GM12864 (cell line): ENCODE measurements at regions not wholly inside any gene's neighbourhood (a gene's known extent, or its start where the extent isn't known, plus 50 kb on each side); places are given as distances from the start of the nearest gene placed in this dataset.

Experiments
- DNase-seq: peaks from one replicate; pipeline ENCODE4 v3.0.0-alpha.2; 2011; ENCODE audit warnings: low read depth
- H3K4me3 ChIP-seq: 2 replicates; pipeline ENCODE4 v1.5.1; 2011; ENCODE audit warnings: mild to moderate bottlenecking, low read depth, low read length, control low read depth
- CTCF ChIP-seq: IDR thresholded peaks from 2 replicates; pipeline ENCODE4 v1.5.1; 2011; ENCODE audit warnings: low read depth, mild to moderate bottlenecking, moderate library complexity, low read length, control low read depth, inconsistent platforms; ENCODE audit errors: missing control alignments

- no peak for TF ChIP-seq CTCF
- H3K4me3 ChIP-seq, result no peak overlapping the region
- no peak for DNase-seq
These were observed 72.1 kb downstream of the SLITRK1 start for GRCh38 chr13:83810136-83810535.

GRCh38 chr13:83804356-83804962 lies 77.8 kb downstream of the SLITRK1 start:
- DNase-seq, result no peak

GRCh38 chr13:83798731-83799130 lies 83.5 kb downstream of the SLITRK1 start:
- no peak overlapping the region for H3K4me3 ChIP-seq
- TF ChIP-seq CTCF, result no peak
- no peak for DNase-seq

More at GRCh38 chr13:83804356-83804962, 77.8 kb downstream of the SLITRK1 start:
- no peak overlapping the region for H3K4me3 ChIP-seq
- TF ChIP-seq CTCF, result no peak

GRCh38 chr13:83796364-83796763 lies 85.9 kb downstream of the SLITRK1 start:
- no peak overlapping the region for H3K4me3 ChIP-seq
- no peak for TF ChIP-seq CTCF
- no peak for DNase-seq

GRCh38 chr13:83794583-83794982 lies 87.7 kb downstream of the SLITRK1 start:
- no peak for DNase-seq
- H3K4me3 ChIP-seq, result no peak overlapping the region
- no peak for TF ChIP-seq CTCF

- no peak overlapping the region for H3K4me3 ChIP-seq
- TF ChIP-seq CTCF, result no peak
- no peak for DNase-seq
These were observed 102.0 kb downstream of the SLITRK1 start for GRCh38 chr13:83780227-83780626.

- no peak for TF ChIP-seq CTCF
- DNase-seq, result no peak
- H3K4me3 ChIP-seq, result no peak overlapping the region
These were observed 108.3 kb downstream of the SLITRK1 start for GRCh38 chr13:83773961-83774360.
